ENCODE measurements at regions not wholly inside any gene's neighbourhood (a gene's known extent, or its start where the extent isn't known, plus 50 kb on each side); places are given as distances from the start of the nearest gene placed in this dataset.
"Not testable (repeated sequence)": the region's sequence is repeated elsewhere in the genome, so short reads cannot be mapped to it uniquely, and the experiment has no call there.

- no peak for TF ChIP-seq CTCF (IDR thresholded peaks at IDR 0.05; ENCODE audit: unreplicated experiment)
- H3K27ac Mint-ChIP-seq: no peak overlapping the region
Observed at GRCh38 chr1:222182641-222183040, 365.3 kb downstream of the HHIPL2 start.

DNA sequence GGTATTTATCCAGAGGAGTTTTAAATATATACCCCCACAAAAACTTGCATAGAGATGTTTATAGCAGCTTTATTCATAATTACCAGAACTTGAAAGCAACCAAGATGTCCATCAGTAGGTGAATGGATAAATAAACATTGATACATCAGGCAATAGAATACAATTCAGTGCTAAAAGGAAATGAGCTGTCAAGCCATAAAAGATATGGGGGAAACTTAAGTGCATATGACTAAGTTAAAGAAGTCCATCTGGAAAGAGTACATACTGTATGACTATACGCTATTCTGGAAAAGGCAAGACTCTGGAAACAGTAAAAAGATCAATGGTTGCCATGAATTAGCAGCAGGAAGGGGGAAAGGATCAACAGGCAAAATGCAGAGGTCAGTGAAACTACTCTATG, 366.7 kb downstream of the HHIPL2 start:
- no peak for TF ChIP-seq CTCF (IDR thresholded peaks at IDR 0.05; ENCODE audit: unreplicated experiment)
- H3K9me3 Mint-ChIP-seq (ENCODE audit: low read depth): peaks cover 11% of the 10 kb centered on the region
- DNase-seq (ENCODE audit: low spot score, unreplicated experiment): no peak
- no peaks in the 10 kb centered on the region for H3K4me1 Mint-ChIP-seq (ENCODE audit: low read depth)
- no peak overlapping the region for H3K27ac Mint-ChIP-seq
- no peaks in the 10 kb centered on the region for H3K27me3 Mint-ChIP-seq
- no peaks in the 10 kb centered on the region for H3K36me3 Mint-ChIP-seq (ENCODE audit: insufficient read depth)
- no peak overlapping the region for H3K4me3 Mint-ChIP-seq (ENCODE audit: low read depth)

More at GRCh38 chr1:222182641-222183040, 365.3 kb downstream of the HHIPL2 start:
- no peaks in the 10 kb centered on the region for H3K27me3 Mint-ChIP-seq
- H3K9me3 Mint-ChIP-seq (ENCODE audit: low read depth): peaks cover 9% of the 10 kb centered on the region
- H3K4me3 Mint-ChIP-seq (ENCODE audit: low read depth): no peak overlapping the region
- no peaks in the 10 kb centered on the region for H3K36me3 Mint-ChIP-seq (ENCODE audit: insufficient read depth)
- DNase-seq (ENCODE audit: low spot score, unreplicated experiment): no peak
- H3K4me1 Mint-ChIP-seq (ENCODE audit: low read depth): no peaks in the 10 kb centered on the region

GRCh38 chr1:222177496-222177895, 370.4 kb downstream of the HHIPL2 start:
- H3K36me3 Mint-ChIP-seq (ENCODE audit: insufficient read depth); H3K27ac Mint-ChIP-seq; DNase-seq (ENCODE audit: low spot score, unreplicated experiment); H3K27me3 Mint-ChIP-seq; H3K4me3 Mint-ChIP-seq (ENCODE audit: low read depth); H3K4me1 Mint-ChIP-seq (ENCODE audit: low read depth): not testable (repeated sequence)
- H3K9me3 Mint-ChIP-seq (ENCODE audit: low read depth): peaks cover 15% of the 10 kb centered on the region

GRCh38 chr1:222171005-222171404, 376.9 kb downstream of the HHIPL2 start:
- Mint-ChIP-seq H3K27ac (no peak overlapping the region), H3K4me3 (ENCODE audit: low read depth) (no peak overlapping the region), H3K36me3 (ENCODE audit: insufficient read depth) (no peaks in the 10 kb centered on the region), H3K4me1 (ENCODE audit: low read depth) (no peaks in the 10 kb centered on the region), H3K27me3 (no peaks in the 10 kb centered on the region), H3K9me3 (ENCODE audit: low read depth) (peaks cover 8% of the 10 kb centered on the region)
- peak; percentile 62 for TF ChIP-seq CTCF (IDR thresholded peaks at IDR 0.05; ENCODE audit: unreplicated experiment)
- no peak for DNase-seq (ENCODE audit: low spot score, unreplicated experiment)

GRCh38 chr1:222168621-222169020, 379.3 kb downstream of the HHIPL2 start:
- no peak for TF ChIP-seq CTCF (IDR thresholded peaks at IDR 0.05; ENCODE audit: unreplicated experiment)
- H3K4me1 Mint-ChIP-seq (ENCODE audit: low read depth): no peaks in the 10 kb centered on the region
- H3K27ac Mint-ChIP-seq: no peak overlapping the region
- H3K36me3 Mint-ChIP-seq (ENCODE audit: insufficient read depth): no peaks in the 10 kb centered on the region
- no peaks in the 10 kb centered on the region for H3K27me3 Mint-ChIP-seq
- DNase-seq (ENCODE audit: low spot score, unreplicated experiment): no peak
- peaks cover 3% of the 10 kb centered on the region for H3K9me3 Mint-ChIP-seq (ENCODE audit: low read depth)
- H3K4me3 Mint-ChIP-seq (ENCODE audit: low read depth): no peak overlapping the region

- no peaks in the 10 kb centered on the region for H3K36me3 Mint-ChIP-seq (ENCODE audit: insufficient read depth)
- no peak for TF ChIP-seq CTCF (IDR thresholded peaks at IDR 0.05; ENCODE audit: unreplicated experiment)
- H3K4me1 Mint-ChIP-seq (ENCODE audit: low read depth): no peaks in the 10 kb centered on the region
- no peak overlapping the region for H3K4me3 Mint-ChIP-seq (ENCODE audit: low read depth)
- no peaks in the 10 kb centered on the region for H3K27me3 Mint-ChIP-seq
- peaks cover 3% of the 10 kb centered on the region for H3K9me3 Mint-ChIP-seq (ENCODE audit: low read depth)
- no peak for DNase-seq (ENCODE audit: low spot score, unreplicated experiment)
- H3K27ac Mint-ChIP-seq: no peak overlapping the region
Observed at GRCh38 chr1:222167896-222168295, 380.0 kb downstream of the HHIPL2 start.
